SIG-M5 (cell line): ENCODE measurements at regions not wholly inside any gene's neighbourhood (a gene's known extent, or its start where the extent isn't known, plus 50 kb on each side); places are given as distances from the start of the nearest gene placed in this dataset.
"Not testable (repeated sequence)": the region's sequence is repeated elsewhere in the genome, so short reads cannot be mapped to it uniquely, and the experiment has no call there.

Source experiments
- DNase-seq: peaks from one replicate; lab custom pipeline; 2025; lab: John Stamatoyannopoulos, UW

DNA sequence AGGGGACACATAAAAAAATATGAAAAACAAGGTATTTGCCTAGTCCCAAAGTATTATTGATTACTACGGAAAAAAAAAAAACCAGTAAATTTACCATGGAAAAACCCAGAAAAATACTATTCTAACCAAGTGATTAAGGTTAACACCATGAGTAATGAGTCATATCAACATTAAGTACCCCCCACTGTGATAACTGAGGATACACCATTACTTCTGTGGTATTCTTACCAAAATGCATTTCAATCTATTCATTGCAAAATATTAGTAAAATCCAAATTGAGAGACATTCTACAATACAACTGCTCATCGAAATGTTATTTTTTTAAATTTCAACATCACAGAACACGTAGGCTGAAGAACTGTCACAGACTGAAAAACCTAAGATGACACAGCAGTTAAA lies 669.8 kb downstream of the ZEB2 start:
- DNase-seq = no peak

DNA sequence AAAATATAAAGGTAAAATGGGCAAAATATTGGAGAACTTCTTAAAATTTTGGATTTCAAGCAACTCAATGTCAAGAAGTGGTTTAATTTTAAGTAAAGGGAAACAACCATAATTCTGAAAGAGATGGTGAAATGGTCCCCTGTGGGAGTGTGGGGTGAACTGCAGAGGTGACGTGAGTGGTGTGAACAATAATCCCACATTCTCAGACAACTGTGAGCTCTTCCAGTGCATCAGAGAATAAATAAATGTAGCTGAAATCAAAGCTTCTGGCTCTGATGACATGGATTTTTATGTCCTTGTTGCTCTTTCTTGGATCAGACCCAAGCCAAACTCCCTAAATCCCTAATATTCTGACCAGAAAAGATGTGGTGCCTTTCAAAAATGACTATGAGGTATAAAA lies 672.7 kb downstream of the ZEB2 start:
- DNase-seq = no peak

DNA sequence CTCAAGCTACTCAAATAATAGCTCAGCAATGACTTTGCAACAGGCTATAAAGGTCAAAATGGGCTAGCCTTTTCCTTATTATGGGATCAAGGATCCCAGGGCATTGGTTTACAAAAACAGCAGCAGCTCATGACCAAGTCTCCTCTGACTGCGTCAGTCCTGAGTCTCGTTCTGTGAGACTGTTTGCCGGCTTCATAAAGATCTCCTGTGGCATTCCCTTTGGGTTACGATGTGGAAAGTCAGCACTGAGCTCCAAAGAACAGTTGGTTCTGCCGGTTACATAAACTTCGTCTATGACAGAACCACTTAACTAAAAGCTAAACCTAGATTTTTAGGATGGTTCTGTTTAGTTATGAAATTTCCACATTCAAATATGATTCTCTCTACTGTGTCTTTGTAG lies 674.9 kb downstream of the ZEB2 start:
- no peak for DNase-seq

DNA sequence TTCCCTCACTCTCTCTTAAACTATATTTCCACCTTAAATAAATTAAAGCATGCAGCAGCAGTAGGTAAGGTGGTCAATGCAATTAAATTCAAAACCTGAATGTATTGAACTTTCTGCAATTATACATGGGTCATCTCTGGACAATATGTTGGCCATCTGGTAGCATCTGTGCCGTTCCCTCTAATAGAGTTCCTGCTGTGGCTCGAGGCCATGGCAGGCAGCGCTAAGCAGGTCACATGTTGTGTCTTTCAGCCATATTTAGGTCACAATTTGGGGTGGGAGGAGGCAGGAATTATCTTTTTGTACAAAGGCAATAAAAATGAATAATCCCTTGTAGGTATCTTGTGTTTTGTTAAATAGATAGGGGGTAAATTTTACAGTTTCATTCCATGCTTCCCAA lies 676.2 kb downstream of the ZEB2 start:
- no peak for DNase-seq

DNA sequence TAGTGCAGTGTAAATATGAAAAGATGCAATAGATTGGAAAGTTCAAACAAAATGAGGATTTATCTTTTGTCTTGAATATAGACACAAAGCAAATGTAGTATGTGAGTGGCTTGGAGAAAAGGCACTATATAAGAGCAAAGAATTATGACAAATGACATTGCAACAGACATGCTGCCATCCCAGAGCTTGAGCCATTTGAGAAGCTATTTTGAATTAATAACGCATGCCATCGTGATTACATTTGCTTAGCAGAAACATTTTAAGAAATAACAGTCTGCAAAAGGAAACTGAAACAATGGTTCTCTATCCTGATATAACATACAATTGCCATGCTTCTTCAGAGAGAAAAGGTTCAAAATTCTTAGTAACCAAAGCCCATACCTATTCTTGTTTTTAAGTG lies 677.1 kb downstream of the ZEB2 start:
- no peak for DNase-seq

DNA sequence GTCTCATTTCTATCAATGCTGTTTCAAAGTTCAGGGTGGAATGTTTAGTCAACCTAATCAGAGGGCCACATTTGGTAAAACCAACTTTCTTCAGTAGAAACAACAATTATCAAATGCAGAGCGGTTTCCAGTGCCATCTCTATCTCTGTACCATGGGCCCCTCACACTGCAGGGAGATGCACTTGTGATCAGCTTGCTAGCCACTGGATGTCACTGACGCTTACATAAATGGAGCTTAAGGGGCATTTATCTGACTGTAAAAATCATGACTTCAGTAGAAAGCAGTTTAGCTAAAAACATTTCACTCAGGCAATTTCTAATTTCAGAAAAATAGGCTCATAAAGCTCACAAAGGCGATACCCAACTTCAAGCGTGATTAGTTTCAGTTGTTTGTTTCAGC lies 678.0 kb downstream of the ZEB2 start:
- no peak for DNase-seq

DNA sequence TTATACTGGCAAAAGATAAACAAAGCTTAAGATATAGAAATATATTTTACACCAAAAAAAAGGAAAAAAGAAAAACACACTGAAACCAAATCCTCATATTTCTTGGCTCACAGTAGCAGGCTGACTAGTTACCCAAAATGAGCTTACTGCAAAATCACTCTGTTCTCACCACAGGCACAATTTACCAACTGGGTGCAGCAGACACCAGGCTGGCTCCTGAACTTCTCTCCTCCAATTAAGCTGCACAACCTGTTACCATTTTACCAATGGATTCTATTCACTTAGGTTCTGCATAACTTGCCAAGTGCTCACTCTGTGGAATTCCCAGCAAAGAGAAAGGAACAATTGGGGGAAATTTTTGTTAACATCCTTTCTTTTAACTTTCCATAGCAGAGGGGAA lies 679.3 kb downstream of the ZEB2 start:
- no peak for DNase-seq

DNA sequence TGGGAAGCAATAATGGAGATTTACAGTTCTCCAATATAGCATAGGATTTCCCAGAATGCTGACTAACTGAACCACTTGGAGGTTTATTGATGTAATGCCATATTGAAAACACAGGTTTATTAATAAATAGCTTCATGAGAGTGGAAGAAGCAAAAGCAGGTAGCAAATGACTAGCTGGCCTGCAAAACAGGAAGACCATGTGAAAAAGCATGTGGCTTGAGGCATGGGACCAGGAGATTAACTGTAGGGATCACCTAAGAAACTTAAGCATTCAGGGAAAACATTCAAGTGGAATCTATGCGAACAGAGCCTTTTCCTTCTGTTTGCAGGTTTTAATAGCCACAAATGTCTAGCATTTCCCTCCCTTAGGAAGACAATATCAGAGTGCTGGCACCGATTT lies 679.7 kb downstream of the ZEB2 start:
- no peak for DNase-seq

DNA sequence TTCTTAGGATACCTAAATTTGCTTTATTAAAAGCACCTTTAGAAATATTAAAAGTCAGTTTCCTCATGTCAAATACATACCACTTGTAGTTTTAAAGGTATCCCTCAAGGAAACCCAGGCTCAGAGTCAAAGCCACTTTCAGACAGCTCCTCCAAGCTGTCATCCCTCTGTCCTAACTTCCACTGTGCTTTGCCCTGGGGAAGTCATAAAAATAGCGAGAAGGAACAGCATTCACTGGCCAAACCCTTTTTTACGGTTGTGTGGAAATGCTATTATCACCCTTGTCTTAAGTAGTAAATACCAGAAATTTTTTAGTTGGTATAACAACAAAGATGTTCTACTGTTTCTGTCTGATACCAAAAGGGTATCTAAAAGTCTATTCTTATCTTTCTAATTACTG lies 680.5 kb downstream of the ZEB2 start:
- DNase-seq = no peak

DNA sequence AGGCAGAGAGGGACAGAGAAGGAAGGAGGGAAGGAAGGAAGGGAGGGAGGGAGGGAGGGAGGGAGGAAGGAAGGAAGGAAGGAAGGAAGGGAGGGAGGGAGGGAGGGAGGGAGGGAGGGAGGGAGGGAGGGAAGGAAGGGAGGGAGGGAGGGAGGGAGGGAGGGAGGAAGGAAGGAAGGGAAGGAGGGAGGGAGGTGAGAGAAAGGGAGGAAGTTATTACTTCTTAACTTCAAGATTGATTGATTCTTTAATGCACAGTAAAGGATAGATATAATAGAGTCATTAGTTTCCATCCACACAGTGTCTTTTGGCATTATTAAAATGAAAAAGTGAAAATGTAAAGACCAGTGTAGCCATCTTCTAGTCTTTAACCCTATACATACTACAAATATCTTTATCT lies 682.9 kb downstream of the ZEB2 start:
- not testable (repeated sequence) for DNase-seq

DNA sequence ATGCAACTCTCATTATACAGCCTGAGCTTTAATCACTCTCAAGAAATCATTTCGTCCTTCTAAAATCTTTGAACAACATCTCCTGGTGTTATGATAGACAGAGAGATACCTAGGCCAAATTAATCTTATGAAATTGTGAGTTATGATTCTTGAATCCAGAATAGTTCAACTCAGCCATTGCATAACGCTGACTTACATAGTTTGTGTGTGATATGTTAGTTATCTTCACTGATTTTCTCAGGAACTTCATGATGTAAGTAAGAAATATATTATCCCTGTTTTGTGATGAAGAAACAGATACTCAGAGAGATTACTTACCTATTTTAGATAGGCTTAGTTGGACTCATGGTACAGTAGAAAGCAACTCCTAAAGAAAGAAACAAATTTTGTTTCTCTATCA lies 684.4 kb downstream of the ZEB2 start:
- no peak for DNase-seq

DNA sequence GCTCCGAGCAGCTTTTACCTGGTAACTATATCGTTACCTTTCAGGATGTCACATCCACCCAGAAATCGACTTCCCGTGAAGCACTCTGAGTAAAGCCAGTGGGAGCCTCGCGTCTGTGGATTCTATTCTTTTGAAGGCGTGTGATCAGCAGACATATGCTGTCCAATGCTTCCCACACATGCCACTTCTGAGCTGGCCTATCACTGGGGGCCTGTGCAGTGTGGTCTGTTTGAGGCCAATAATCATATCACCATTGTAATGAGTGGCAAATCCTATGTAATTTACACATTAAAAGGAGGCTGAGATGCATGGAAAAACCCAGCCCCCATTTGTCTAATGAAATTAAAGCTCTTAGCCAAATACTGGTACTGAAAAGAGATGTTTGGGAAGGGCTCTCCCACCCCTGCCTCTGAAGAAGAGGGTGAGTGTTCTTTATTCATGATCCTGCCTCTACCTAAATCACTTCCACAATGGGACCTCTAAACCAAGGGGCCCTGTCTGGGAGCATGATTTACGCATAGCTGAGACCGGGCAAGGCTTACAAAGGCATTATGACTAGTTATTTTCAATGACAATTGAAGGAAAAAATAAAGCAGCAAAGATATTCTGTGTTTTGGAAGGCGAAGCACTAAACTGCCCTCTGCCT lies 686.8 kb downstream of the ZEB2 start:
- no peak for DNase-seq

DNA sequence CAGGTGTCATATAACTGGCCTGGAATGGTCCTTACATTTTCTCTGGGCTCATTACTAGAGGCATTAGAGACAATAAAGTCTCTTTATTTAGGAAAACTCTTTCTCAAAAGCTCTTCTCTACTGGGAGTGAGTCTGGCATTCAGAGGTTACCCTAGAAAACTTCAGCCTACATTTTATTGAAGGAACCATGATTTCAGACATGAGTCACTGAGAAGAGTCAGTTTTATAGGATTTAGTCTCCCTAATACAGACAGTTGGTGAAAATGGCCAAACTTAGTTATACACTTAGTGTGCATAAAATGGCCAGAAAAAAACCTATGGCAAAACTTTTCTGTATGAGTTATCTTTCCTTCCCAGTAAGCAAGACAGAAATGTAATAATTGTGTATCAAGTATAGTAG lies 689.4 kb downstream of the ZEB2 start:
- DNase-seq = no peak

DNA sequence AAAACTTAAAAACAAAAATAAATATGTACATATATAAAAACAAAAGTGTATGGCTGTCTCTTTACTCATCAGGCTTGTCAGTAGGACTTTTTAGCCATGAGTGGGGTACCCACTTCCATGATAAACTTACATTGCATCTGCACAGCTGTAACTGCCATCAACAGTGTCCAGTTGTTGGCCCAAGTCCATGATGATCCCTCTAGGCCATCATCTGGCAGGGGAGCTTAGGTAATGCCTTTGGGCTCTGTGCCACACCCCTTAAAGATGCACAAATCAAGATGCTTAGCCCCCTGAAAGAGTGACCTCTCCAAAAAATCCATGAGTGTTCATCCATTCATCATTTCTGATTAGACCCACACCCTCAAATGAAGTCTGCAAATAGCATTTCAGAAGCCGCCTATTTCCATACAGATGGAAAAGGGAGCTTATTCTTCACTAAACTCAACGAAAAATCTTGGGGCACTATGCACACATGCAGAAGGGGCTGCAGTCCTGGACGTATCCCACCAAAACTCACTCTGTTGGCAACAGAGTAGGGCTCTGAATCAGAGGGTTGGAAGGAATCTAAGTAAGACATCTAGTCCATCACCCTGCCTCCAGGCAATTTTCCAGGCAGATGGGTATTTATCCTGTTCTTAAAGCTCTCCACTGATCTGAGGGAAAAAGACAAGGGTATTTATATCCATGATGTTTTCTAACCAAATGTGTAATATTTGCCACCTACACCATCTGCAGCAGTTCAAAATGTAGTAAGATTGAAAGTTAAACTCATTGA lies 691.0 kb downstream of the ZEB2 start:
- no peak for DNase-seq

DNA sequence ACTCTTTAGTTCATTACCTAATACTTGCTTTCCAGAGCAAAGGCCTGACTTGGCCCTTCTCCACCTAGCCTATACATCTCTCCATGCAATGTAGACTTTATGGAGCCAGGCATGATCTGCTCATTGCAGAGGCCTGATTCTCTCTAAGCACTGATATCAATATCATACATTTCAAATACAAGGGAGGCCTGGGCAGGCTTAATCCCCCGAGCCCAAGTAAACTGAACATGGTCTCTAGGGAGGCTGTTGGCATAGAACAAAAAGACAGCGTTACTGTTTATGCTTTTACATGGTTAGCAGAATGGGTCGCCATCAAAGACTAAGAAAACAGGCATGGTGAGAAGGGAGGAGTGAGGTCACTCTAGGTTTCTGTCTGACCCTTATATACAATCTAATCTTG lies 695.1 kb downstream of the ZEB2 start:
- DNase-seq = no peak

DNA sequence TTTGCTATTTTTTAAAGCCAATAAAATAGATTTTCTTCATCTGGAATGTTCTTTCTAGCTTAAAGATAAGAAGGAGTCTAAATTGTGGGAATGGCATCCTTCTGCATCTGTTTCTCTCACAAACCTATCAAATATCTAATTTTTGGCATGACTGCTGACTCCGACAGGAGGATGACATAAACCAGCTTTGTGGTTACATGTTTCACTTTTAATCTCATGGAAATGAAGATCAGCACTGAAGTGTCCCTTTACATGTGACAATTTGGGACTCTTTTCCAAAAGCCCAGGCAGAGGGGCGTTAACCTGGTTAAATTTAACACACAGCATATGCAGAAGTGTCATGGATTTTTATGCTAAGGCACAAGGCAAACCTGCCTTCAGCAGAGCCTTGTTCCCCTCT lies 694.7 kb downstream of the ARHGAP15 start:
- DNase-seq = no peak

DNA sequence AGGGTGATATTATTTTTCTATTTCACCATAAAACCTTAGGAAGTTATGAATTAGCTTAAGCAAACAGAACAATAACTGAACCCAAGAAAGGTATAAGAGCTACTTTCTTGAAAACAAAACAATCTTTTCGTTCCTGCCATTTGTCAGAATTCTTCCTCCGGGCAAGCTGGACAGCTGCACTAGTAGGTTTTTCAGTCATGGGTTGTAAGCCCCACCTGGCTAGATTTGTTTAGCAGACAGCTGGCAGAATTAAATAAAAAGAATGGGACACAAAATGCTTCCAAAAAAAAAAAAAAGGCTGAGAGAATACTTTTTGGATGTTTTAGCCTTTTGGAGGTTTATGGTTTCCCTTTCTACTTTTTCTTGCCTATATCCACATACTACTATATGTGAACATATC lies 694.1 kb downstream of the ARHGAP15 start:
- DNase-seq = no peak

DNA sequence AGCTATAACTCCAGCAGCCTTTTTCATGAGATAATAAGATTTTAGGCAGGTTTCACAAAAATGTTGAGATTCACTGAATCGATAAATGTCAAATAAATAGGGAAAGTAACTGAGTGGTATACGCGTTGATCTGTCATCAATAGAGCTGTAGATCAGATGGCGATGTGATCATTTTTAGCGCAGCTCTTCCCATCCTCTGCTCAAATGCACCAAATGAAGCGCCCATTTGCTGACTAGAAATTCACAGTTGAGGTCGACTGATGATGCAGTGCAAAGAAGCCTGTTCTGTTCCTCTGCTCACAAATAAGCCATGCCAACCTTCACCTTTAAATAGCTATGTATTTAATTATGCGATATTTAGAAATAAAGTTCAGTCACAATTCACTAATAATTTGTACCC lies 693.5 kb downstream of the ARHGAP15 start:
- DNase-seq = no peak

DNA sequence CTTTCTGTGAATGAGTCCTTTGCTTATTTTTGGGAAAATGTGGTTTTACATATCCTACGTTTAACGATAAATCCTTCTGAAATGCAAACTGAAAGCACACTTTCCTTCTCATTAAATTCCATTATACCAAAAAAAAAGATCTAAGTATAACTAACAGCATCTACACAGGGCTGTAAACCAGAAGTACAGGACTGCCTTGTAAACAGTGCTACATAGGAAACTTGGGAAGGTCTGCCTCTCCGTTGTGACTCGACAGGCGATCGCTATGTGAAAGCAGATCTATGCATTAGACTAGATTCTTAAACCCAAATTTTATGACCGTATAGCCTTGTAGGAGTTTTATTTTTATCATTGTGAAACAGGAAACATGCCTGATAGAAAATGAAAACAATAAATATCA lies 690.5 kb downstream of the ARHGAP15 start:
- no peak for DNase-seq

DNA sequence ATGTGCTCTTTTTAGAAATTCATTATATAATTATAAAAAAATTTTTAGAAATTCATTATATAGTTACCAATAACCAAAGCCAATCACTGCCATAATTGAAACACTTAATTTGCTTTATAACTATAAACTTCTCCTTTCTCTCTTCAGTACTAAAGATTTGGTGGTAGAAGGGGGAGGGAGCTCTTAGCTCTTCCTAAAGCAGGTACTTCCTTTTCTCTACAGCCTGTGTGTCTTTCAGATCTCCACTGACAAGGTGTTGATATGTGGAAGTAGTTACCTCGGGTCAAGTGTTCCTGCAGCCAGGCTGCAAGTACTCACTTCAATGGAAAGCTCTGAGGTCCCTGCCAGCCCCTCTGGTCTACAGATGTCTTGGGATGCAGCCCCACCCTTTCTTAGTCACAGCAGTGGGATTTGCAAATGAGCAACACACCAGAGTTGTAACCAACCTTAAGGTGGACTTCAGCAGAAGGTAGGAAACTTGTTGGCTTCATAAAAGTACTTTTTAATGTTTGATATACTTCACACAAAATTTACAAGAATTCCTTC lies 690.0 kb downstream of the ARHGAP15 start:
- DNase-seq = no peak
